ENCODE measurements at regions not wholly inside any gene's neighbourhood (a gene's known extent, or its start where the extent isn't known, plus 50 kb on each side); places are given as distances from the start of the nearest gene placed in this dataset.

- TF ChIP-seq MAFK (IDR thresholded peaks at IDR 0.05; ENCODE audit: partially characterized antibody), result no peak
- TF ChIP-seq POLR2A (IDR thresholded peaks at IDR 0.05; ENCODE audit: low read length), result no peak
- TF ChIP-seq CTCF (IDR thresholded peaks at IDR 0.05), result no peak
- no peak for TF ChIP-seq FOSL2 (IDR thresholded peaks at IDR 0.05)
- TF ChIP-seq FOSL2 (CRISPR knock-in tag; IDR thresholded peaks at IDR 0.05), result no peak
- no peak for TF ChIP-seq SMC3 (IDR thresholded peaks at IDR 0.05)
Measured at GRCh38 chr2:193776988-193777387, 1582.3 kb upstream of the TMEFF2 start.
